SK-N-SH (cell line): ENCODE measurements at regions not wholly inside any gene's neighbourhood (a gene's known extent, or its start where the extent isn't known, plus 50 kb on each side); places are given as distances from the start of the nearest gene placed in this dataset.

ENCODE experiments used
- CTCF ChIA-PET: fragments of 300-600, 350-600 bp; formaldehyde crosslinking; extraction: SDS; loops from one replicate; lab custom pipeline; 2021; lab: Yijun Ruan, JAX
- POLR2A ChIA-PET: fragments of 350-600 bp; sonication (Branson Sonifier 250); formaldehyde crosslinking; extraction: SDS; loops from one replicate; lab custom pipeline; 2020; ENCODE audit warnings: antibody characterized with exemption, inconsistent platforms; lab: Yijun Ruan, JAX
- DNase-seq: peaks from one replicate; pipeline ENCODE4 v3.0.0; 2012
- H2AFZ ChIP-seq: fragments of 200-600 bp; sonication (generic); 2 replicates; pipeline ENCODE4 v1.8.1; 2016; ENCODE audit warnings: antibody characterized with exemption, mild to moderate bottlenecking, low read depth
- H3F3A ChIP-seq: fragments of 200-600 bp; sonication (generic); replicated peaks from 2 replicates; pipeline ENCODE3; 2016; ENCODE audit warnings: antibody characterized with exemption, mild to moderate bottlenecking; ENCODE audit not compliant: insufficient read depth
- H3K27ac ChIP-seq, 2 experiments: fragments of 200-500 bp in 1 of 2; fragments of 200-600 bp in 1 of 2; sonication (Bioruptor generic) in 1 of 2; sonication (generic), shearing (Covaris generic) in 1 of 2; 2 replicates each; pipeline versions ENCODE4 v1.5.1 to v1.6.1; 2014 to 2016; ENCODE audit warnings: low read depth in 2 of 2, inconsistent platforms in 1 of 2, low read length in 1 of 2, mild to moderate bottlenecking in 1 of 2, mixed read lengths in 1 of 2
- H3K27me3 ChIP-seq: fragments of 200-600 bp; sonication (generic), shearing (Covaris generic); 2 replicates; pipeline ENCODE4 v1.6.1; 2016; ENCODE audit warnings: mixed run types; ENCODE audit not compliant: insufficient read depth
- H3K36me3 ChIP-seq, 2 experiments: fragments of 200-500 bp in 1 of 2; fragments of 200-600 bp in 1 of 2; sonication (Bioruptor generic) in 1 of 2; sonication (generic) in 1 of 2; replicated peaks in 1 of 2; 2 replicates each; pipeline versions ENCODE3 to v1.5.1; 2014 to 2016; ENCODE audit warnings: low read length in 1 of 2, mild to moderate bottlenecking in 1 of 2; ENCODE audit not compliant: insufficient read depth in 2 of 2, control insufficient read depth in 1 of 2
- H3K4me1 ChIP-seq, 2 experiments: fragments of 200-500 bp in 1 of 2; fragments of 200-600 bp in 1 of 2; sonication (Bioruptor generic) in 1 of 2; sonication (generic), shearing (Covaris generic) in 1 of 2; 2 replicates each; pipeline versions ENCODE4 v1.5.1 to v1.6.1; 2014 to 2016; ENCODE audit warnings: low read depth in 1 of 2, low read length in 1 of 2, mixed run types in 1 of 2; ENCODE audit not compliant: insufficient read depth in 2 of 2, control insufficient read depth in 1 of 2
- H3K4me2 ChIP-seq: fragments of 200-600 bp; sonication (generic), shearing (Covaris generic); 2 replicates; pipeline ENCODE4 v1.6.1; 2017; ENCODE audit warnings: mixed run types
- H3K4me3 ChIP-seq, 2 experiments: fragments of 200-500 bp in 1 of 2; fragments of 200-600 bp in 1 of 2; sonication (Bioruptor generic) in 1 of 2; sonication (generic), shearing (Covaris generic) in 1 of 2; 2 replicates each; pipeline versions ENCODE4 v1.5.1 to v1.8.1; 2014 to 2016; ENCODE audit warnings: low read depth in 2 of 2, inconsistent platforms in 1 of 2, low read length in 1 of 2, mild to moderate bottlenecking in 1 of 2, mixed read lengths in 1 of 2, moderate library complexity in 1 of 2
- H3K79me2 ChIP-seq: fragments of 200-600 bp; sonication (generic); 2 replicates; pipeline ENCODE4 v1.8.1; 2017; ENCODE audit warnings: mild to moderate bottlenecking; ENCODE audit not compliant: insufficient read depth
- H3K9ac ChIP-seq: fragments of 200-600 bp; sonication (generic); 2 replicates; pipeline ENCODE4 v1.6.1; 2017; ENCODE audit warnings: mixed run types
- H3K9me2 ChIP-seq: fragments of 200-600 bp; sonication (generic); 2 replicates; pipeline ENCODE4 v1.6.1; 2017; ENCODE audit warnings: mixed run types
- H3K9me3 ChIP-seq: fragments of 200-600 bp; sonication (generic); 2 replicates; pipeline ENCODE4 v1.6.1; 2017; ENCODE audit warnings: mixed run types, mild to moderate bottlenecking, moderate library complexity
- H4K20me1 ChIP-seq: fragments of 200-600 bp; sonication (generic); 2 replicates; pipeline ENCODE4 v1.6.1; 2017; ENCODE audit warnings: mild to moderate bottlenecking, mixed run types; ENCODE audit not compliant: insufficient read depth
- CHD2 ChIP-seq: fragments of 150-350 bp; IDR thresholded peaks from 2 replicates; pipeline ENCODE4 v1.6.1; 2018; ENCODE audit warnings: low read length; ENCODE audit not compliant: partially characterized antibody
- CTCF ChIP-seq: fragments of 200-600 bp; sonication (generic); IDR thresholded peaks from 2 replicates; pipeline ENCODE4 v1.6.1; 2017; ENCODE audit warnings: antibody characterized with exemption, mild to moderate bottlenecking, moderate library complexity
- EZH2phosphoT487 ChIP-seq: fragments of 200-600 bp; sonication (generic); IDR thresholded peaks from 2 replicates; pipeline ENCODE4 v1.6.1; 2017; ENCODE audit warnings: low read depth, mixed run types, mild to moderate bottlenecking, antibody characterized with exemption, moderate library complexity, borderline replicate concordance
- GABPA ChIP-seq: IDR thresholded peaks from 2 replicates; pipeline ENCODE4 v1.4.0; 2012; ENCODE audit warnings: low read depth, mild to moderate bottlenecking
- NFIC ChIP-seq: IDR thresholded peaks from 2 replicates; pipeline ENCODE4 v1.4.0; 2012; ENCODE audit warnings: borderline replicate concordance
- RCOR1 ChIP-seq: fragments of 150-350 bp; IDR thresholded peaks from 2 replicates; pipeline ENCODE4 v1.6.1; 2017; ENCODE audit warnings: antibody characterized with exemption, low read length
- TAF1 ChIP-seq: IDR thresholded peaks from 2 replicates; pipeline ENCODE4 v1.6.1; 2012; ENCODE audit warnings: low read depth, mild to moderate bottlenecking, low read length, moderate library complexity, borderline replicate concordance
- USF1 ChIP-seq: IDR thresholded peaks from 2 replicates; pipeline ENCODE4 v1.4.0; 2012; ENCODE audit warnings: low read depth, borderline replicate concordance
- USF2 ChIP-seq: fragments of 150-350 bp; IDR thresholded peaks from 2 replicates; pipeline ENCODE4 v1.6.1; 2017; ENCODE audit warnings: antibody characterized with exemption, low read length, low read depth, borderline replicate concordance
- WGBS: methylation state at CpG from one replicate; pipeline ENCODE4 v1.1.6; 2017; ENCODE audit warnings: low lambda C conversion rate; 5-methylcytosine and 5-hydroxymethylcytosine counted together

DNA sequence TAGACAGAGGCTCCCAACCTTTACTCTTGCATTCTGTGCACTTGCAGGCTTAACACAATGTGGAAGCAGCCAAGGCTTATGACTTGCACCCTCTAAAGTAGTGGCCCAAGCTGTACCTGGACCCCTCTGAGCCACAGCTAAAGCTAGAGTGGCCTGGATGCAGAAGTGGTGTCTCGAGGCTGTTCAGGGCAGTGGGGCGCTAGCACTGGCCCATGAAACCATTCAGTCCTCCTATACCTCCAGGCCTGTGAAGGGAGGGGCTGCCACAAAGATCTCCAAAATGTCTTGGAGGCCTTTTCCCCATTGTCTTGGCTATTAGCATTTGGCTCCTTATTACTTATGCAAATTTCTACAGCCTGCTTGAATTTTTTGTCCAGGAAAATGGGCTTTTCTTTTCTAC is 207.7 kb downstream of the OSR1 start:
- no peaks in the 10 kb centered on the region for H4K20me1 ChIP-seq
- no peaks in the 10 kb centered on the region for H3F3A ChIP-seq
- no peak for DNase-seq
- POLR2A ChIA-PET = no interaction called here
- H2AFZ ChIP-seq = no peak overlapping the region
- no peaks in the 10 kb centered on the region for H3K27me3 ChIP-seq
- TF ChIP-seq USF1 = no peak
- TF ChIP-seq GABPA = no peak
- TF ChIP-seq, all 33 proteins: peak for 0
- CTCF ChIA-PET = no interaction called here
- no peaks in the 10 kb centered on the region for H3K36me3 ChIP-seq
- H3K9ac ChIP-seq = no peak overlapping the region
- no peaks in the 10 kb centered on the region for H3K79me2 ChIP-seq
- 77% methylated on average over 2 of the region's 2 CpGs for WGBS
- H3K9me2 ChIP-seq = no peaks in the 10 kb centered on the region
- H3K4me1 ChIP-seq = no peaks in the 10 kb centered on the region
- H3K9me3 ChIP-seq = no peaks in the 10 kb centered on the region; the same call in 1 of the 2 replicates
- H3K4me3 ChIP-seq = no peak overlapping the region
- no peak overlapping the region for H3K4me2 ChIP-seq
- no peak overlapping the region for H3K27ac ChIP-seq

DNA sequence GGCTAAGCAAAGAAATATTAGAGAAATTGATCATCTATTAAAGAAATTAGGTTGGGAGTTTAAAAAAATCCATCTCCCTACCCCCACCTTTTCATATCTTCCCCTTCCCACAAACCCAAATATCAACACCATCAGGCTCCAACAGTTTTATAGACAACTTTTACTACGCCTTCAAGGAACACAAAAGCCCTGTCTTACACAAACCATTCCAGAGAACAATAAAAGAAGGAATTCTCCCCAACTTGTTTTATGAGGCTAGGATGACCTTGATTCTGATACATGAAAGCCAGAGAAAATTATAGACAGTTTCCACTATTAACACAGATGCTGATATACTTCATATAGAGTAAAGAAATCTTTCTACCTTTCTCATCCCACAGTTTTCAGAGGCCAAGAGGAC is 211.6 kb downstream of the OSR1 start:
- no peak overlapping the region for H3K4me3 ChIP-seq
- DNase-seq = no peak
- H2AFZ ChIP-seq = no peak overlapping the region
- TF ChIP-seq RCOR1 (no peak), EZH2phosphoT487 (no peak), NFIC (no peak)
- H3K4me1 ChIP-seq = peaks cover 0 to 5% of the 10 kb centered on the region in 2 experiments; a peak in 1 of 4 replicates
- no peak overlapping the region for H3K9ac ChIP-seq
- 88% methylated on average over 1 of the region's 1 CpG for WGBS
- no peaks in the 10 kb centered on the region for H3K27me3 ChIP-seq
- H3K4me2 ChIP-seq = no peak overlapping the region
- H4K20me1 ChIP-seq = no peaks in the 10 kb centered on the region
- ChIA-PET CTCF (interaction anchor here (0.7 kb wide), 1 partner anchor 9 kb away, joined by 3 read pairs; no protein-coding TSS in a partner anchor), POLR2A (no interaction called here)
- H3K9me3 ChIP-seq = no peaks in the 10 kb centered on the region; the same call in 1 of the 2 replicates
- H3K9me2 ChIP-seq = no peaks in the 10 kb centered on the region
- H3K27ac ChIP-seq = no peak overlapping the region
- no peaks in the 10 kb centered on the region for H3K79me2 ChIP-seq
- H3K36me3 ChIP-seq = no peaks in the 10 kb centered on the region
- H3F3A ChIP-seq = no peaks in the 10 kb centered on the region

DNA sequence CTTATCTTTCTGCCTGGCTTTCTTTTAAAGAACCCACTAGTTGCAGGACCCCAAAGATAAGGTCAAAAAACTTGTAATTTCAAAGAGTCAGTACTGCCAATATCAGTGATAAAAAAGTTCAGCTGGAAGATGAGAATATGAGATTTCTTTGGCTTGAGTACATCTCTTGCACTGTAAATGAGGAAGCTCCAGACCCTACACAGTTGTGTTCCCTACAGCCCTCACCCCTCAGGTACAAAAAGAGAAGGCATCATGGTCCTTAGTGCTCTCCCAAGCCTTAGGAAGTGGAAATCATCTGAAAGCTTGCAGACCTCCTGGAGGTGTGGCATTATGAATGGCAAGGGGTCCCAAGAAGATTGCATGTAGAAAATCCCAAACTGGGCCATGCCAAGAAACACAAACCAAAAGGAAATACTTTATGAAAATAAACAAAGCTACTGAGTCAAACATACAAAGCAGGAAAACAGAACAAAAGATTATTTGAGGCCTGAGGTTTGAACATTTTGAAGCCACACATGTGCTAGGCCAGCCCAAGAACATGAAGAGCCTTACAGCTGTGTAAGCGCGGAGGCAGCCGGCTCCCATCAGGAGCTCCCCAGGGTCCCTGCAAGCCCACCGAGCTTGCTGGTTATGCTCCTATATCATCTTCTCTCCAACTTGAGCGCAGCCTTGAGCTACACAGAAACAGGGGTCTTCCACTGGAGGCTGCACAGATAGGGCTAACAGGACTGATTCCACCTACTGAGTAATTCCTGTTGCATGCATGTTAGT is 217.0 kb downstream of the OSR1 start:
- peaks cover 14% of the 10 kb centered on the region for H3F3A ChIP-seq
- DNase-seq = no peak
- no peak overlapping the region for H3K4me3 ChIP-seq
- 98% methylated on average over 5 of the region's 5 CpGs for WGBS
- H3K4me1 ChIP-seq = peaks cover 0 to 30% of the 10 kb centered on the region in 2 experiments; a peak in 2 of 4 replicates
- H3K4me2 ChIP-seq = peak overlapping the region; percentile 42
- H2AFZ ChIP-seq = peak overlapping the region; percentile 37; the same call in 1 of the 2 replicates
- no peaks in the 10 kb centered on the region for H3K9me3 ChIP-seq
- TF ChIP-seq CHD2 = no peak
- TF ChIP-seq USF2 = no peak
- TF ChIP-seq RCOR1 = no peak
- no peak for TF ChIP-seq GABPA
- no peak for TF ChIP-seq TAF1
- TF ChIP-seq CTCF = no peak
- POLR2A ChIA-PET = no interaction called here
- CTCF ChIA-PET = no interaction called here
- H3K9me2 ChIP-seq = no peaks in the 10 kb centered on the region
- H3K9ac ChIP-seq = peak overlapping the region; percentile 19; the same call in 1 of the 2 replicates
- H3K36me3 ChIP-seq = no peaks in the 10 kb centered on the region
- H4K20me1 ChIP-seq = no peaks in the 10 kb centered on the region
- peak overlapping the region in 1 of 2 experiments; percentile 62; a peak in 2 of 4 replicates for H3K27ac ChIP-seq
- no peaks in the 10 kb centered on the region for H3K27me3 ChIP-seq
- no peaks in the 10 kb centered on the region for H3K79me2 ChIP-seq
